ENCODE measurements at regions not wholly inside any gene's neighbourhood (a gene's known extent, or its start where the extent isn't known, plus 50 kb on each side); places are given as distances from the start of the nearest gene placed in this dataset.

DNA sequence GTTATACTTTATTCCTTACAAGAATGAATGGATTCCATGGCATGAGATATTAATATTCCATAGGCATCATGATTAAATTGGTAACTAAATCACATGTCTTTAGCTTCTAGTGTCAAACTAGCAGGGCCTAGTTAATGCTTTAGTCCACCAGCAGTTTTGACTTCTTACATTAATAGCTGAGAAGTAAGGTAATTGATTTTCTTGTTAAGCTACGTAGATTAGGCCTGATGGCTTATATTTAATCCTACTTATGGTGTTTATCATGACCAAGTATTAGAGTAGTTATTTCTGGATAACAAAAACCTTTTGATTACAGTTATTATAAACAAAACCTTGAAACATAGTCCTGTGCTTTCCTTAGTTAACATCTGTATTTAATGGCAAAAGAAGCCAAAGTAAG lies 184.5 kb downstream of the TANC2 start:
- no peak overlapping the region for H2AFZ ChIP-seq
- H3K36me3 ChIP-seq (ENCODE audit: insufficient read depth): no peaks in the 10 kb centered on the region
- ATAC-seq: no peak
- Mint-ChIP-seq H3K36me3 (ENCODE audit: low read depth) (no peaks in the 10 kb centered on the region), H3K4me3 (no peak overlapping the region), H3K4me1 (peaks cover 33% of the 10 kb centered on the region), H3K27ac (no peak overlapping the region), H3K9me3 (no peaks in the 10 kb centered on the region), H3K27me3 (ENCODE audit: insufficient read depth, low read depth, poor library complexity) (no peaks in the 10 kb centered on the region)
- no peaks in the 10 kb centered on the region for H3K79me2 ChIP-seq (replicated peaks; ENCODE audit: insufficient read depth)
- no peak overlapping the region for H3K4me2 ChIP-seq
- DNase-seq (ENCODE audit: low spot score): no peak
- H3K4me1 ChIP-seq (ENCODE audit: insufficient read depth): peaks cover 28% of the 10 kb centered on the region
- H3K27ac ChIP-seq (ENCODE audit: low read depth): no peak overlapping the region
- H4K20me1 ChIP-seq (replicated peaks; ENCODE audit: insufficient read depth): no peaks in the 10 kb centered on the region
- H3K27me3 ChIP-seq (ENCODE audit: insufficient read depth): no peaks in the 10 kb centered on the region
- H3K4me3 ChIP-seq: no peak overlapping the region
- H3F3A ChIP-seq (replicated peaks; ENCODE audit: low read depth): no peaks in the 10 kb centered on the region
- no peaks in the 10 kb centered on the region for H3K9me2 ChIP-seq (ENCODE audit: insufficient read depth)
- TF ChIP-seq ETS1 (IDR thresholded peaks at IDR 0.05) (no peak), NANOG (IDR thresholded peaks at IDR 0.05; ENCODE audit: borderline replicate concordance) (no peak), CTCF (conservative IDR thresholded peaks at IDR 0.05; ENCODE audit: low read depth in 2 of 2) (no peak), REST (IDR thresholded peaks at IDR 0.05; ENCODE audit: unreplicated experiment) (no peak), POLR2AphosphoS5 (IDR thresholded peaks at IDR 0.05; ENCODE audit: low read depth) (no peak), ZNF462 (CRISPR knock-in tag; IDR thresholded peaks at IDR 0.05) (no peak), EZH2 (IDR thresholded peaks at IDR 0.05; ENCODE audit: low read depth, unreplicated experiment) (no peak), EZH2phosphoT487 (IDR thresholded peaks at IDR 0.05; ENCODE audit: unreplicated experiment) (no peak), JUNB (IDR thresholded peaks at IDR 0.05; ENCODE audit: unreplicated experiment) (no peak), CREB1 (CRISPR knock-in tag; IDR thresholded peaks at IDR 0.05; ENCODE audit: low read depth) (no peak), ZNF114 (CRISPR knock-in tag; IDR thresholded peaks at IDR 0.05) (no peak), ZNF331 (CRISPR knock-in tag; IDR thresholded peaks at IDR 0.05; ENCODE audit: low read depth) (no peak), STAT1 (IDR thresholded peaks at IDR 0.05; ENCODE audit: unreplicated experiment) (no peak)
